ENCODE measurements at regions not wholly inside any gene's neighbourhood (a gene's known extent, or its start where the extent isn't known, plus 50 kb on each side); places are given as distances from the start of the nearest gene placed in this dataset.

DNA sequence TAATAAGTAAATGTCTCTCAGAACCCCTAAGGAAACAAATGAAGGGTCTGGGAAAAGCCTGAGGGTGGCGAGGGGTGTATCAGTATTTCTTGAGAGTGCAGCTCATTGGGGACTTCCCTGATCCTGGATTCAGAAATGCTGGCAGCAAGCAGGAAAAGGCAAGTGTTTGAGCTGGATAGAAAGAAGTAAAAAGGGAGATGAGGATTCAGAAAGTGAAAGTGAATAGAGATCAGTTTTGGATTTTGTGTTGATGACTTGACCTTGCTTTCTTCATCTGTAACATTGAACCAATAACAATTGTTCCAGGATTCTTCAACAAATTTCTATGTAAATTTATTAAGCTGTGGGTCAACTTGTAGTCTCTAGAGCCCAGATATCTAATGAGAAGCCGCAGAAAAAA is 66.9 kb upstream of the CTSC start:
- TF ChIP-seq CTCF (conservative IDR thresholded peaks at IDR 0.05 in 1 of 2, IDR thresholded peaks at IDR 0.05 in 1 of 2; ENCODE audit: low read depth in 1 of 2, low read length in 2 of 2) (no peak), EZH2 (IDR thresholded peaks at IDR 0.05; ENCODE audit: low read length, missing control alignments) (no peak)

All from fibroblast of lung (primary cell).